DOHH2 (cell line): ENCODE measurements at regions not wholly inside any gene's neighbourhood (a gene's known extent, or its start where the extent isn't known, plus 50 kb on each side); places are given as distances from the start of the nearest gene placed in this dataset.
"Not testable (repeated sequence)": the region's sequence is repeated elsewhere in the genome, so short reads cannot be mapped to it uniquely, and the experiment has no call there.

ENCODE experiments used
- H3F3A ChIP-seq: fragments of 200-600 bp; sonication (generic), shearing (Covaris generic); 2 replicates; pipeline ENCODE4 v1.6.0; 2016; ENCODE audit warnings: antibody characterized with exemption, mild to moderate bottlenecking; ENCODE audit not compliant: control insufficient read depth, insufficient read depth
- H3K27ac ChIP-seq: fragments of 200-600 bp; sonication (generic); 2 replicates; pipeline ENCODE4 v1.5.1; 2014; ENCODE audit warnings: low read depth, mild to moderate bottlenecking, low read length, moderate library complexity
- H3K27me3 ChIP-seq: fragments of 200-600 bp; sonication (generic); 2 replicates; pipeline ENCODE4 v1.6.1; 2014; ENCODE audit warnings: mild to moderate bottlenecking, low read length, mixed read lengths; ENCODE audit not compliant: control insufficient read depth
- H3K36me3 ChIP-seq: fragments of 200-600 bp; sonication (generic); 2 replicates; pipeline ENCODE4 v1.6.1; 2014; ENCODE audit warnings: mild to moderate bottlenecking, low read length, moderate library complexity, mixed read lengths; ENCODE audit not compliant: control insufficient read depth
- H3K4me1 ChIP-seq: fragments of 200-600 bp; sonication (generic); 2 replicates; pipeline ENCODE4 v1.6.1; 2014; ENCODE audit warnings: mild to moderate bottlenecking, low read length, mixed read lengths; ENCODE audit not compliant: control insufficient read depth
- H3K4me2 ChIP-seq: fragments of 200-600 bp; sonication (generic); 2 replicates; pipeline ENCODE4 v1.6.0; 2014; ENCODE audit warnings: mild to moderate bottlenecking, low read length, moderate library complexity
- H3K4me3 ChIP-seq: fragments of 200-600 bp; sonication (generic); 2 replicates; pipeline ENCODE4 v1.5.1; 2014; ENCODE audit warnings: mild to moderate bottlenecking, low read length, mixed read lengths
- H3K79me2 ChIP-seq: fragments of 200-600 bp; sonication (generic); 2 replicates; pipeline ENCODE4 v1.6.1; 2014; ENCODE audit warnings: mild to moderate bottlenecking, low read length, mixed read lengths; ENCODE audit not compliant: control insufficient read depth
- H3K9me2 ChIP-seq: fragments of 200-600 bp; sonication (generic); replicated peaks from 2 replicates; pipeline ENCODE4 v1.6.1; 2014; ENCODE audit warnings: mild to moderate bottlenecking, low read length, mixed read lengths; ENCODE audit not compliant: control insufficient read depth
- H3K9me3 ChIP-seq: fragments of 200-600 bp; sonication (generic); 2 replicates; pipeline ENCODE4 v1.6.1; 2014; ENCODE audit warnings: antibody characterized with exemption, low read length, mixed read lengths; ENCODE audit not compliant: control insufficient read depth, insufficient read depth
- H4K20me1 ChIP-seq: fragments of 200-600 bp; sonication (generic); 2 replicates; pipeline ENCODE4 v1.6.0; 2014; ENCODE audit warnings: low read depth, mild to moderate bottlenecking, antibody characterized with exemption, low read length, moderate library complexity; ENCODE audit not compliant: control insufficient read depth, insufficient read depth
- CTCF ChIP-seq: fragments of 200-600 bp; sonication (generic); IDR thresholded peaks from one replicate; pipeline ENCODE4 v1.5.1; 2014; ENCODE audit warnings: antibody characterized with exemption, mild to moderate bottlenecking, low read depth, low read length; ENCODE audit not compliant: poor library complexity, severe bottlenecking
- EZH2phosphoT487 ChIP-seq: fragments of 200-600 bp; sonication (generic); IDR thresholded peaks from 2 replicates; pipeline ENCODE4 v1.6.1; 2017; ENCODE audit warnings: borderline replicate concordance, mild to moderate bottlenecking, antibody characterized with exemption, low read length, moderate library complexity, mixed read lengths

GRCh38 chr10:121393522-121393921, 204.7 kb downstream of the FGFR2 start:
- Histone ChIP-seq H3K4me2 (no peak overlapping the region), H3K9me3 (no peaks in the 10 kb centered on the region), H3K4me3 (no peak overlapping the region), H3F3A (no peaks in the 10 kb centered on the region), H3K9me2 (no peaks in the 10 kb centered on the region), H3K27ac (no peak overlapping the region), H3K79me2 (no peaks in the 10 kb centered on the region), H3K36me3 (no peaks in the 10 kb centered on the region), H4K20me1 (no peaks in the 10 kb centered on the region), H3K27me3 (no peaks in the 10 kb centered on the region), H3K4me1 (no peaks in the 10 kb centered on the region)
- TF ChIP-seq EZH2phosphoT487 (no peak), CTCF (no peak)

GRCh38 chr10:121400507-121400906, 197.7 kb downstream of the FGFR2 start:
- not testable (repeated sequence) for H3K9me2 ChIP-seq, H3K79me2 ChIP-seq, H3K4me3 ChIP-seq, H3K36me3 ChIP-seq, H3F3A ChIP-seq, H3K4me2 ChIP-seq, H3K4me1 ChIP-seq, H3K9me3 ChIP-seq, H3K27me3 ChIP-seq, H4K20me1 ChIP-seq, H3K27ac ChIP-seq

DNA sequence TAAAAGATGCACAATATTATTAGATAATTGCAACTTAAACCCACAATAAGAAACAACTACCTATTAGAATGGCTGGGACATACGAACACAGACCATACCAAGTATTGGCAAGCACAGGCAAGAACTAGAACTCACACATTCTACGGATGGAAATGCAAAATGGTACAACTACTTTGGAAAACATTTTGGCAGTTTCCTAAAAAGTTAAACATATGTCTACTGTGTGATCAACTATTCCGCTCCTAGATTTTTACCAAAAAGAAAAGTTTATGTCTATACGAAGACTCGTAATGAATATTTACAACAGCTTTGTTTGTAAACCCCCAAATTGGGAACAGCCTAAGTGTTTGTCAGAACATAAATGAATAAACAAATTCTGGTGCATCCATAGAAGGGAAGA, 194.7 kb downstream of the FGFR2 start:
- no peaks in the 10 kb centered on the region for H3K9me3 ChIP-seq
- no peaks in the 10 kb centered on the region for H3K27me3 ChIP-seq
- H3K27ac ChIP-seq = no peak overlapping the region
- no peak for TF ChIP-seq CTCF
- no peak for TF ChIP-seq EZH2phosphoT487
- no peaks in the 10 kb centered on the region for H3K36me3 ChIP-seq
- no peaks in the 10 kb centered on the region for H4K20me1 ChIP-seq
- H3K4me1 ChIP-seq = no peaks in the 10 kb centered on the region
- no peaks in the 10 kb centered on the region for H3K79me2 ChIP-seq
- no peaks in the 10 kb centered on the region for H3K9me2 ChIP-seq
- no peak overlapping the region for H3K4me2 ChIP-seq
- no peak overlapping the region for H3K4me3 ChIP-seq
- H3F3A ChIP-seq = no peaks in the 10 kb centered on the region

DNA sequence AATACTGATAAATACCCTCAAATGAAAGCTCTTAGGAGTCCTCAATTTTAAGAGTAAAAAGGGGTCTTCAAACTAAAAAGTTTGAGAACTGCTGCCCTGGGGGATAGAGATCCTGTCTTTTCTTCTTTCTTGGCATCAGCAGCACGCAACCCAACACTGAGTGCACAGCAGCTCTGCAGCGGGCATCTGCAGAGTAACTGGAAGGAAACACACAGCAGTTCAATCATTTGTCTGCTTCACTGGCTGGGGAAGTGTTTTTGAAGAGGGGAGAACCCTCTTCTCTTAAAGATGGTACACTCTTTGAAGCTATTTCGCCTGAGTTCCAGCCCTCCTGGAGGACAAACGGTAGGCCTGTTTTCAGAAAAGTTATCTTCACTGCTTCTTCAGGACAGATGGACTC, 193.6 kb downstream of the FGFR2 start:
- Histone ChIP-seq H3K4me2 (no peak overlapping the region), H3K4me1 (no peaks in the 10 kb centered on the region), H3K9me2 (no peaks in the 10 kb centered on the region), H3K4me3 (no peak overlapping the region), H4K20me1 (no peaks in the 10 kb centered on the region), H3K36me3 (no peaks in the 10 kb centered on the region), H3F3A (no peaks in the 10 kb centered on the region), H3K27me3 (no peaks in the 10 kb centered on the region), H3K9me3 (no peaks in the 10 kb centered on the region), H3K27ac (no peak overlapping the region), H3K79me2 (no peaks in the 10 kb centered on the region)
- TF ChIP-seq EZH2phosphoT487 = no peak
